NCI-H1092 treated with DMSO at 0.1 percent for 48 hours (cell line): ENCODE measurements at regions not wholly inside any gene's neighbourhood (a gene's known extent, or its start where the extent isn't known, plus 50 kb on each side); places are given as distances from the start of the nearest gene placed in this dataset.

ENCODE experiments used
- DNase-seq: peaks from one replicate; lab custom pipeline; 2025; lab: John Stamatoyannopoulos, UW

- DNase-seq: no peak
Observed at GRCh38 chr6:44560458-44561059, 173.1 kb downstream of the CDC5L start.

DNA sequence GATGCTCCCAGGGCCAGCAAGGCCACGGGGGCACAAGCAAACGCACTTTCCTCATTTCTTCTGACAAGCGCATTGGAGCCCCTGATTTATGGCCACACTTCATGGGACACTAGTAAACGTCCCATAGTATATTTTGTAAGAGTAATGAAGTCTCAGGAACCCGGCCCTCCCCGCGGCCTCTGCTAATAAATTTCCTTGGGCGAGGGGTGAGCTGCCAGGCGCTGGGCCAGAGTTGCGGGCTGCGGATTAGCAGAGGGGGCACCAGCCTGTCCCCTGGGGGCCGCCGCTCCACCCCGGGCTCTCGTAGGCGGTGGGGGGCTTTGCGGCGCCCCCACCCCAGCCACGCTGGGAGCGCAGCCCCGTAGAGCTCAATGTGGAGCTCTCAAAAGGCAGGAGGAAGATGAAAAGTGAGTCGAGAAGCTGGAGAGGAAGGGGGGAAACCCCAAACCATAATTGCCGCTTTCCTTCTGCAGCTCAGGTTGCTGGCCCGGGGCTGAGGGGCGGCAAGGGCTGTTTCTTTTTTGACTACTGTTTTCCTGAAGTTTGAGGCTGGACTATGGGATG lies 173.6 kb downstream of the CDC5L start:
- DNase-seq: no peak

GRCh38 chr6:44561832-44562665 lies 174.5 kb downstream of the CDC5L start:
- DNase-seq: no peak

DNA sequence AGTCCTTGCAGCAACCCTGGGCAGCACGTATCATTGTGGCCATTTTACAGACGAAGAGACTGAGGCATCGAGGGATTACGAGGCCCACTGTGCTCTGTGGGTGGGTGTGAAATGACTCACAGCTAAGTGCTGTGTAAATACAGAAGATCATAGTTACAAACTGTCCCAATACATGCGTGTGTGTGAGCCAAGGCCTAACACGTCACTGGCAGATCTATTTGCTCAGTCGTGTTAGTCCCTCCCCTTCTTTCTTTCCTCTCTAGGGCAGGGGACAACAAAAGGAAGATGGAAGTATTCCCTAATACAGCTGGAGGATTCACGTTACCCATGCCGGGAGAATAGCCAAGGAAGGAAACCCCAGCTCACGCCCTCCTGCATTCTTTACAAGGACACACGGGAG lies 175.9 kb downstream of the CDC5L start:
- DNase-seq: no peak

GRCh38 chr6:44564906-44565524 lies 177.5 kb downstream of the CDC5L start:
- no peak for DNase-seq

GRCh38 chr6:44567406-44567805 lies 179.9 kb downstream of the CDC5L start:
- DNase-seq: no peak

- DNase-seq: no peak
Observed at GRCh38 chr6:44569131-44569530, 181.6 kb downstream of the CDC5L start.

DNA sequence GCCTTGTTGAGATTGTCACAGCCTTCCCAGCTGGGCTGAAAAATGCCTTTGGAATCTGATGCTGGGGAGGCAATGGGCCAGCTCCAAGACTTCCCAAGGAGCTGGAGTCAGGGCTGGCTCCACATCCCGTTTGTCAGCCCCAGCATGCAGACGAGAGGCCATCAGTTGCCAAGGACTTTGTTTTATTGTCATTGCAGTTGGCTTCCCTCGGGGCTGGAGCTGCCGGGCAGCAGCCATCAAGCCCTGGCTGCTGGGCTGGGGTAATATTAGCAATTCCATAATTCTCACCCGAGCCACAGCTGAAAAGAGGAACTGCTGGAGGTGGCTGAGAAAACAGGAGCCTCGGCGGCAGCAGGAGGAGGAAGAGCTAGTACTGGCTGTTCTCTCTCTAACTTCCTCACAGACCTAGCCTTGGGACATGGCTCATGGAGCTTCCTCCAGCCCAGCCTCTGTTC lies 182.5 kb downstream of the CDC5L start:
- no peak for DNase-seq

DNA sequence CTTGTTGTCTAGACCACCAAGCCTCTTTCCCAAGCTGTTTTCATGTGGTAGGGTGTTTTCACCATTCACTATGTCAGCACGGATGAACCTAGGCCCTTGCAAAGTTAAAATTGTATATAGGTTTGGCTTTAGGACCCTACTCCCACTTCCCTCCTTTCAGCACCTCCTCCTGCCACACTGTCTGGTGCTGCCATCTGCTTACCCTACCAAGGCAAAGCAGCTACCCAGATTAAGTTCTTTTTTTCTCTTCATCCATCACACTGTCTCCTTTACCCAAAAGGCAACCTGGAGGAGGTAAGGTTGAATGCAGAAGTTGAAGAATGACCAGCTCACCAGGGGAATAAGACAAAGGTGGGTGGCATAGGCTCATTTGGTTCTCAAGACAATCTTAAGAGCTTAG lies 184.0 kb downstream of the CDC5L start:
- no peak for DNase-seq

DNA sequence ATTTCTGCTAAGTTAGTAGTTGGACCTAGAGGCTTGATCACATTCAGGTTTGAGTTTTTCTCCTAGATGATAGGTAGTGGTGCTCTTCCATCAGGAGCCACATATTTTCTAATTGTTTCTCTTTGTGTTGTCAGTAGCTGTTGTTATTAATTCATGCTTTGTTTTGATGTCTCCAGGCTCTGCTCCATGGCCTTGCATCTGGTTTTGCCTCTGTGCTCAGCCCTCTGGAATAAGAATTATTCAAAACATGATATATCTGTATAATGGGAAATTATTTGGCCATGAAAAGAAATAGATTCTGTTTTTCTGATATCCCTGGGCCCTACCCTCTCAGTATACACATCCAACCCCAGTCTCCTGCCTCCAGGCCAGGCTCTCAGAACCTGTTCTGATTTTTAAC lies 184.8 kb downstream of the CDC5L start:
- no peak for DNase-seq

- no peak for DNase-seq
Observed at GRCh38 chr6:44575644-44576043, 188.1 kb downstream of the CDC5L start.

DNA sequence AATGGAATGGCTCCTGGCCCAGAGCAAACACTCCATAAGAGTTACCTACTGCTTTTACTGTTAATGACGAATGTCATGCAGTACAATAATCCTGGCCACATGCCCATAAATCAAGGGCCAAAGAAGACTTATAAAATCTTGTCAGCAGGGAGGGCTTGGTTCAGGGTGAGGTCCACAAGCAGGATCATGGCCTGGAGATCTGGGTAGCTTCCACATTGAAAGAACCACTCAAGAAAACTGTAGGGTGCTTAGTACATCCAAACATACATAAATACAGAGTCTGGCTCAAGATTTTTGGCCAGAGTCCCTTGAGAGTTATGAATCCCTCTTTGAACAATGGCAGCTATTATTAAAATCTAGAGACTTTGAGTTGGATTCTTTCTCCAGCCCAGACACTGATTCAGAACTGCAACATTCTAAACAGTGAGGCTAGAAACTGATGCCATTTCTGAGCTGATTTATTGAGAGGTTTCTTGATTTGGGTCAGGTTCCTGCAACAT lies 188.7 kb downstream of the CDC5L start:
- no peak for DNase-seq

- no peak for DNase-seq
Observed at GRCh38 chr6:44580901-44581300, 193.4 kb downstream of the CDC5L start.

GRCh38 chr6:44582930-44583329 lies 195.4 kb downstream of the CDC5L start:
- no peak for DNase-seq

DNA sequence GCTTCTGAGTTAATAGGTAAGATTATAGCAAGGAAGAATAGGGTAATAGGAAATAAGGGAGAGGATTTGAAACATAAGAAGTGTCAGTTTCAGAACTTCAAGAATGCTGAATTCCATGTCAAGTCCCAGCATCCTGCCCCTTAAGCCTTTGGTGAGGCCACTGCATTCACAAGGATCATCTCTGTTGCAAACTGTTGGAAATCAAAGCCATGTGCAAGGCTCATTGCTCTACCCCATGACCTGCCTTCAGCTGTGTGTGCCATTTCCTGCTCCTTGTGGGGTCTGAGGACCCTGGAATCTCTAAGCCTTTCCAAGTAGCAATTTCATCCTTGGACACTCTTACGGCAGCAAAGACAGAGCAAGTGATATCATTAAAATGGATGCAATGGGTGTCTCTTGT lies 203.0 kb downstream of the CDC5L start:
- DNase-seq: no peak

DNA sequence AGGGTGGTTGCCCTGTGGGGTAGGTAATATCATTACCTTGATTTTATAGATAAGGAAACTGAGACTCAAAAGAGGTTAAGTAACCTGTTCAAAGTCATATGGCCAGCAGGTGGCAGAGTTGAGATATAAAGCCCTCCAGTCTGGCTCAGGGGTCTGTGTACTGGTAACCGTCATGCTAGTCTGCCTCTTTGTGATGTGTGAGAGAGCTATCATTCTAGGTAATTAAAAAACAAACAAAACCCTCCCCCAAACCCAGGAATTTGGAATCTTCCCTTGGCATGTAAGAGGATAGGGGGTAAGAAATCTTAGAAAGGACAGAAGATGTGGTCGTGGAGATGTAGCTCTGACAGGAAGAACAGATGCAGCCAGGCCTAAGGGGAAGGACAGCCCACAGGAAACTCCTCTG lies 206.0 kb downstream of the CDC5L start:
- peak; percentile 24 for DNase-seq

DNA sequence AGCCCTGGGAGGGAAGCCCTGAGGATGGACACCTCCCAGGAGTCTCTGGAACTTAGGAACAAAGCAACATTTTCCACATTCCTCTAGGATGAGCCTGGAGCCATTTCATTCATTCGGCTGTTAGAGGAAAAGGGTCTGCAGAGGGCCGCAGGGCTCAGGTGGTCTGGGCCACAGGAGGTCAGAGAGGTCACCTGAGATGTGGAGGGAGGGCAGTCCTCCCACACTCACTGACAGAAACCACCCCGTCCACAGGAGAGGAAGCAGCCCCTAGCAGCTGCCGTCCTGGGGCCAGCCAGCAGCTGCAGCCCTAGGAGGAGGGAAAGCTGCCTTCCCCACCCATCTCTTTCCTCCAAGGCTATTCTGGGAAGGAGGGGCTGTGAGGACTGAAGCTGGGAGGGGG lies 207.0 kb downstream of the CDC5L start:
- DNase-seq: no peak

GRCh38 chr6:44598679-44599078 lies 211.2 kb downstream of the CDC5L start:
- DNase-seq: no peak

DNA sequence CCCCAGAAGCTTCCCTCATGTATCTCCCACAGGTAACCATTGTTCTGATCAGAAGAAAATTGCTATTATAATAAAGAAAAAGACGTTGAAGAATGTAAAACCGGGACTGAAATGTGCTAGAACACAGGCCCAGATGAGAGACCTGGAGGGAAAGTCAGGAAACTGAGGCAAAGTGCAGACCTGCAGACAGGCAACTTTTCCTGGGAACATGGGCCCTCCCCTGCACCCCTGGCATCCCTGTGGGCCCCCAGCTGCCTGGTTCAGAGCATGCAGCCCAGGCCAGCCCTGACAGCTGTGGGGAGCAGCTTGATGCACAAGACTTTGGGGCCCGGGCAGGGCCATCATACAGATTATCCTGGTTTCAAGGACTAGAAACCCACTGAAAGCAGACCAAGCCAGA lies 212.2 kb downstream of the CDC5L start:
- DNase-seq: no peak

DNA sequence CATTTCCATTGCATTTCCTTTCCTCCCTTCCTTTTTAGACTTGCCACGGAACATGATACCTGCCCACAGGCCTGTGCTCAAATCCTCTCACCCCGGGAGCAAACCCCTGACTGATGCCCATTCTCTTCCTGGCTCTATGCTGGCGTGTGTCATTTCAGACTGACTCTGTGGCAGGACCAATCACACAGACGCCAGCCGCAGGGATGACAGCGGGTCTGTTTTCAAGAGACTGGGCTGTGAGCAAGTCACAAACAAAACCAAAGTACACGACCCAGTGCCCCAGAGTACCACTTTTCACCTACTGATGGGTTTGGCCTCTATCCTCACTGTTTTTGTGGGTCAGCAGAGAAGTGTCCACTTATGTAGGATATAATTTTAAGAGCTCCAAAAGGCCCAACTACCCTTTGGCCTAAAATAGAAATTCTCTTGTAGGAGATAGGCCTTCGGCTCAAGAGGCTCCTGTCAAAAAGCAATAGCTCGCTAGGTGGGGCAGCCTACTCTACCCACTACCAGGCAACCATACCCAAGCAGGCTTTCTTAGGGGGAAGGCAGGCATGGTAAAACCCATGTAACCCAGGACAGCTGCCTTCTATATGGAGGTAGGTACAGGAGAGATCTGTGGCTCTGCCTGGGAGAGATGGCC lies 215.7 kb downstream of the CDC5L start:
- DNase-seq: no peak

GRCh38 chr6:44606504-44606903 lies 219.0 kb downstream of the CDC5L start:
- no peak for DNase-seq

GRCh38 chr6:44606976-44607375 lies 219.5 kb downstream of the CDC5L start:
- no peak for DNase-seq
